Stimulated activated naive CD8-positive, alpha-beta T cell treated with anti-CD3 and anti-CD28 coated beads, Interleukin-15, Interleukin-2, amounts not matched to agents 100 ng/mL and 50 ng/mL, for 24 hours (primary cell): ENCODE measurements at regions not wholly inside any gene's neighbourhood (a gene's known extent, or its start where the extent isn't known, plus 50 kb on each side); places are given as distances from the start of the nearest gene placed in this dataset.

ENCODE experiments used
- H3K27ac Mint-ChIP-seq: one replicate; pipeline ENCODE4 v1.8.0; 2021; ENCODE audit warnings: mild to moderate bottlenecking, mixed read lengths
- H3K27me3 Mint-ChIP-seq: one replicate; pipeline ENCODE4 v1.8.0; 2021; ENCODE audit warnings: mixed read lengths
- H3K36me3 Mint-ChIP-seq: one replicate; pipeline ENCODE4 v1.8.0; 2021; ENCODE audit warnings: low read depth, mixed read lengths
- H3K4me1 Mint-ChIP-seq: one replicate; pipeline ENCODE4 v1.8.0; 2021; ENCODE audit warnings: low read depth, mixed read lengths
- H3K4me3 Mint-ChIP-seq: one replicate; pipeline ENCODE4 v1.8.0; 2021; ENCODE audit warnings: mild to moderate bottlenecking, mixed read lengths
- H3K9me3 Mint-ChIP-seq: one replicate; pipeline ENCODE4 v1.8.0; 2021; ENCODE audit warnings: mixed read lengths

DNA sequence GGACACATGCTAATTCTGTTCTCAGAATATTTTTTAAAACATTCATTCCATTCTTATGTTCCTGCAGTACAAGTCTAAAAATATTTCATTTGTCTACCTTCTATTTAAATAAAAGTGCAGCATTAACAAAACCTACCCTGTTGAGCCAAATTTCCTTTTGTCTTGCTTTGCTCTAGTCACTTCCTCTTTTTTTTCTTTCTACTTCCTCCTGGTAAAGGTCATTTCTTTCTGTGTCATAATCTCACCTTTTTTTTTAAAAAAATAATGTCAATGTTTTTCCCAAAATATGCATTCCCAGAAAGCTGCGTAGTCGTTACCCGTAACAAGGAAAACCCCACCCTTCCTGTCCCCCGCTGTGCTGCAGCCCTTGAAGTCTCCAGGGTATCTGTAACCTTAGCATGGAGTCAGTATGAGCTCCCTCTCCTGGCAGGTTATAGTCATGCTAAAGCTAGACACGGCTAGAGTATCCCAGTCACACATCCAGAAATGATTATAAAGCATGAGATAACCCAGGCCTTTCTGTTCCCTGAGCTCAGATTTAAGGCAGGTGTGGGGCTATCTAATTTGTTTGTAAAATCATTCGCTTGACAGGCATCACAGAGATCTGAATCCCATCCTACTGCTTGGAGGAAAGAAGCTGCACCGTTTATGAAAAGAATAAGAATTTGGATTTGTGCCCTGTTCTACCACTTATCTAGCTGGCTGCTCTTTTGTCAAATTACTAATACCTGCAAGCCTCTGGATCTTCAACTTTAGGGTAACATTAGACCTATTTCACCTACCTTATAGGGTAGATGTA lies 51.1 kb upstream of the EED start:
- Mint-ChIP-seq H3K36me3 (no peaks in the 10 kb centered on the region), H3K27ac (peak overlapping the region; percentile 67), H3K4me1 (peaks cover 30% of the 10 kb centered on the region), H3K4me3 (peak overlapping the region; percentile 67), H3K9me3 (no peaks in the 10 kb centered on the region), H3K27me3 (peaks cover 6% of the 10 kb centered on the region)

DNA sequence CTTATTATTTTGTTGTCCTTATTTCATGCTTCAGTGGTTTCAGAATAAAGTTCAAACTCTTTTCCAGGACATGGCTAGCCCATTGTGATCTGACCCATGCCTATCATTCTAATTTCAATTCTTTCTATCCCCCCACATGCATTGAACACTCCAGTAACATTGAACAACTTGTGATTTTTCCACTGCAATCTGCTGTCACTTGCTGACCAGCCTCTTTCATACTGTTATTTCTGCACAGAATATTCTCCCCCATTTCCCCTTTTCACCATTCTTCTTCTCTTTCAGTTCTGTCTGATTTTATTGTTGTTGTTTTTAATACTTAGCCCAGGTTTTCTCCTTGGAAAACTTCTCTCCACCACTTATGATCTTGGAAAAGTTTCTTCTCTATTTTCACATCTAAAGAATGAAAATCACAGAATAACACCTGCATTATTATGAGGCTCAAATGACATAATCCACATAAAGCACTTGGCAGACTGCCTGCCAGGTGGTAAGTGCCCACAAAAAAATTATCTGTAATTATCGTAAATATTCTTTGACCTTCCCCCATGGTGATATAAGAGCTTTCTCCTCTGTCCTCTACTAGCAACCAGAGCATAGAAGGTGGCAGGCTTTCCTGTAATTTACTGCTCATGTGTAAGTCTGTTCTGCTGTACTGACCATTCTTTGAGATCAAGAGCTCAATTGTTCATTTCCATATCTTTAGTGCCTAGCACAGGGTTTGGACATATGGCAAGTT lies 51.9 kb upstream of the EED start:
- Mint-ChIP-seq H3K4me1 (peaks cover 30% of the 10 kb centered on the region), H3K27me3 (peaks cover 6% of the 10 kb centered on the region), H3K36me3 (no peaks in the 10 kb centered on the region)

DNA sequence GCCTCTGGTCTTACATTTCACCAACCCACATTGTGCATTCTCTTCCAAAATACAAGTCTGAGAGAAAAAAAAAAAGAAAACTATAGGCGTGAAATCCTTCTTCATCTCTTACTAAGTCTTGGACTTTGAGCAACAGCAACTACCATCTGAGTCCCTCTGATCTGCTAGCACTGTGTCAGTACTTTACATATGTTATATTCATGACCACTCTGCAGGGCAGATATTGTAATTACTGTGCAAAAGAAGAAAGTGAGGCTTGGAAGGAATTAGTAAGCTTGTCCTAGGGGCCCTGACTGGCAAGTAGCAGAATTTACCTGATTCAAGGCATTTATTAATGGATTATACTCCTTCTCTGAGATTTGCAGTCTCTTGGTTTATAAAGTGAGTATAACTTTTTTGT lies 52.7 kb upstream of the EED start:
- no peak overlapping the region for H3K4me3 Mint-ChIP-seq
- H3K4me1 Mint-ChIP-seq: peaks cover 30% of the 10 kb centered on the region
- H3K36me3 Mint-ChIP-seq: no peaks in the 10 kb centered on the region
- H3K27ac Mint-ChIP-seq: no peak overlapping the region
- no peaks in the 10 kb centered on the region for H3K9me3 Mint-ChIP-seq
- H3K27me3 Mint-ChIP-seq: peaks cover 6% of the 10 kb centered on the region

More for the DNA sequence above, 51.9 kb upstream of the EED start:
- H3K4me3 Mint-ChIP-seq: peak overlapping the region; percentile 67
- H3K9me3 Mint-ChIP-seq: no peaks in the 10 kb centered on the region
- peak overlapping the region; percentile 67 for H3K27ac Mint-ChIP-seq

DNA sequence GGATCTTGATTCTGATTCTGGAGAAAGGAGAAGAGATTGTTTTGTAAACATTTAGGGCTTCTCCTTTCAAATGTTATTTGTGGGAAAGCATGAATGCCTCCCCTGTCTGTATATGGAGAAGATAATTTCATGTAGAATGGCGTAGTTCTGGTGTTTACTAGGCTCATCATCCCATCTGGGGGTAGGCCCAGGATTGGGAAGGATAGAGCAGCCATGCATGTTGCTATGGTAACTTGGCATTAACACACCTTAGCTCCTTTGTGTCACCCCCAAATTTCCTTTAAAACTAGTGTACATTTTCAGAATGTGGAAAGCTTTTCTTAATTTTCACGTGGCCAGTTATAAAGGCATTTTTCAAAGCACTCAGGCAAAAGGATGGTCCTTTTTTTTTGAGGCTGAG lies 57.5 kb upstream of the EED start:
- Mint-ChIP-seq H3K36me3 (no peaks in the 10 kb centered on the region), H3K9me3 (no peaks in the 10 kb centered on the region), H3K4me3 (no peak overlapping the region), H3K27me3 (no peaks in the 10 kb centered on the region), H3K4me1 (peaks cover 10% of the 10 kb centered on the region), H3K27ac (no peak overlapping the region)

DNA sequence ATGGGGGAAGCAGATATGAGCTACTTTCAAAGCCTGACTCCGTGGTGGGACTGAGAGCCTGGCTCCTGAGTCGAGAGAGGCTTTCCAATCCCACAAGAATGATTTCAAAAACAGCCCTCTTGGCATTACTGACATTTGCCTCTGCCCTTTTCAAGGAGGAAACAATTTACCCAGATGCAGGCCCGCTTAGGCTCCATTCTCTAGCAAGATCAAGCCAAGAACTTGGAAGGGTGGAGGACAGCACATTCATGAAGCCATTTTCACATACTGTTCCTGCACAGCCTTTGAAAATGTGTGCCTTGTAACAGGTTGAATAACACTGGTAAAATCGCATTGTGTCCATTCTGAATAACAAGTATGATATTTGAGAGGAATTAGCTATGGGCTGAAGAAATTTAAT lies 58.2 kb upstream of the EED start:
- Mint-ChIP-seq H3K27me3 (no peaks in the 10 kb centered on the region), H3K4me3 (no peak overlapping the region), H3K27ac (no peak overlapping the region), H3K36me3 (no peaks in the 10 kb centered on the region), H3K4me1 (peaks cover 5% of the 10 kb centered on the region), H3K9me3 (no peaks in the 10 kb centered on the region)

DNA sequence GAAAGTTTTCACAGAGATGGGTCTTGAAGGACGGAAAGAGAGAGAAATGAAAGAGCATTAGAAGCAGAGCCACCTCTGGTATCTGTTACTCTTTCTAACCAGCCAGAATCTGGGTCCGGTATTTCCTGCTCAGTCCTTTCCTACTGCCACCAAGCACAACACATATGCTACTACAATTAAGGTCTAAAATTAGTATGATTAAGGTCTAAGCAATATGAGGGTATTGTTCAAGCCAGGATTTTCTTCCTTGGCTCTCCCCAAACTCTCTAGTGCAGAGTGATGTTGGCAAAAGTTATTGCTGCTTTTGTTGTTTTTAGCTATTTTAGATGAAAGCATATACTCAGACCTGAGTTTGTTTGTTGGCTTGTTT lies 59.2 kb upstream of the EED start:
- H3K4me1 Mint-ChIP-seq: peaks cover 5% of the 10 kb centered on the region
- H3K27ac Mint-ChIP-seq: no peak overlapping the region
- H3K27me3 Mint-ChIP-seq: no peaks in the 10 kb centered on the region
- H3K4me3 Mint-ChIP-seq: no peak overlapping the region
- no peaks in the 10 kb centered on the region for H3K36me3 Mint-ChIP-seq
- H3K9me3 Mint-ChIP-seq: no peaks in the 10 kb centered on the region

DNA sequence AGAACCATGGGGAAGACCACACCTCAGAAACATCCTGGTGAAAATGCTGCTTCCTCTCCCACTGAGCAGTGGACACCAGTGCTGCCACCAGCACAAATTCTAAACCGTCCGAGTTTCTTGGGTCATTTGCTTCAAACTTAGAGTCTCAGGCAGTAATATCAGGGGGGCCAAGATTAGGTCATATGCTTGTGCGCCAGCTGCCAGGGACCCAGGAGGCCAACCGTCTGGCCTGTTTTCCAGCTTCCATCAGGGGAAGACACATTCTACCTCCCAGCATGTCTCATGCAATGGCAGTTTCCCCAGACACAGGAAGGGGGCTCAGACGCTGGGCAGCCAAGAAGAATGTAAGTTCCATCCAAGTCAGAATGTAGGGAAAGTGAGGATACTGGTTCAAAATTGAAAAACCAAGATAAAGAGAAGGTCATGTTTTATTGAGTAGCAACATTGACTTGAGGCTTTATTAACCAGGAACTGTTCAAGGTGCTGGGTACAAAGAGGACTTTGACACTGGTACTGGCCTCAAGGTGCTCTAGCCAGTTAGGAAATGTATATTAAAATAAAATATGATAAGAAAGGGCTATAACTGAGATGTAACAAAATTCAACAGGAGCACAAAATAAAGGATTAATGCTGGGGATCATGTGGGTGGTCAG lies 59.7 kb upstream of the EED start:
- Mint-ChIP-seq H3K4me1 (peaks cover 6% of the 10 kb centered on the region), H3K27me3 (no peaks in the 10 kb centered on the region), H3K27ac (peak overlapping the region; percentile 27), H3K36me3 (no peaks in the 10 kb centered on the region), H3K4me3 (no peak overlapping the region), H3K9me3 (no peaks in the 10 kb centered on the region)

DNA sequence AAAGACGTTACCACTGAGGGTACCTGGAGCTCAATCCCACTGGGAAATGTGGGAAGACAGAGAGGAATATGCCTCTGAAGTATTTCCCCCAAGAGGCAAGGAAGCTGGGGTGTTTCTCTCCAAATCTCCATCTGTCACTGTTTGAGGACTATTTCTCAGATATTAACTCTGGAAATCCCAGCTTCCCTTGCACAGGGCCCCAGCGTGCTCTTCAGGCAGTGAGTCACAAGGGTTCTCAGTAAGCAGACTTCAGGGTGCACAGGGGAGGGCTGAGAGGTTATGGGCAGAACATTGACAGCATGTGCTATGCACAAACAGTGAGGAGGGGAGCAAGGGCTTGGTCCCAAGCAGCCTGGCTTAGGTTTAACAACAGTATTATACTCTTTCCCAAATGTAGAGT lies 60.9 kb upstream of the EED start:
- no peak overlapping the region for H3K27ac Mint-ChIP-seq
- H3K27me3 Mint-ChIP-seq: no peaks in the 10 kb centered on the region
- no peaks in the 10 kb centered on the region for H3K36me3 Mint-ChIP-seq
- peaks cover 12% of the 10 kb centered on the region for H3K4me1 Mint-ChIP-seq
- no peaks in the 10 kb centered on the region for H3K9me3 Mint-ChIP-seq
- H3K4me3 Mint-ChIP-seq: no peak overlapping the region

DNA sequence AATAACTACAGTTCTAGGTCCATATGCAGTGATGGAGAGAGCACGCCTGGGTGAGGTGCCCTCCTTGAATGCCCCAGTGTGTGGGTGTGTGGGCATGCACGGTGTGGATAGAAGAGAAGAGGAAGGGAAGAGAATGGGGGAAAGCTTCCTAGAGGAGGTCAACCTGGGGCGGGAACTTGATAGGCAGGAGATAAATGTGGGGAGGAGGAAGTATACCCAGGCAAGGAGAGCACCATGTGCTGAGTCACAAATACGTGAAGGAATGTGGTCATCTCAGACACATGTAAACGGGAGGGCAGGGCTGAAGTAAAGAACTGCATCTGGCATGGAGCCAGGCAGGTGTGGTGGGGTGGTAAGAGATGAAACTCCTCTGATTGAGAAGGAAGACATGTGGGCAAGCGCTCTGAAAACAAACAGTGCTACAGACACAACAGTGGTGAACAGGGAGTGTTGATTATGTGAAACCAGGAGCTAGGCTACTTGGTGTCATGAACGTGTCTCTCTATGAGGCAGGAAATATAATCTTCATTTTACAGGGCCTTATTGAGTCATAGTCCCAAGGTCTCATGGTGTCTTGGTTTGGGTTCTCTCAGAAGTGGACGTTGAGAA lies 61.5 kb upstream of the EED start:
- Mint-ChIP-seq H3K27me3 (no peaks in the 10 kb centered on the region), H3K36me3 (no peaks in the 10 kb centered on the region), H3K27ac (no peak overlapping the region), H3K4me3 (no peak overlapping the region), H3K4me1 (peaks cover 18% of the 10 kb centered on the region), H3K9me3 (no peaks in the 10 kb centered on the region)

DNA sequence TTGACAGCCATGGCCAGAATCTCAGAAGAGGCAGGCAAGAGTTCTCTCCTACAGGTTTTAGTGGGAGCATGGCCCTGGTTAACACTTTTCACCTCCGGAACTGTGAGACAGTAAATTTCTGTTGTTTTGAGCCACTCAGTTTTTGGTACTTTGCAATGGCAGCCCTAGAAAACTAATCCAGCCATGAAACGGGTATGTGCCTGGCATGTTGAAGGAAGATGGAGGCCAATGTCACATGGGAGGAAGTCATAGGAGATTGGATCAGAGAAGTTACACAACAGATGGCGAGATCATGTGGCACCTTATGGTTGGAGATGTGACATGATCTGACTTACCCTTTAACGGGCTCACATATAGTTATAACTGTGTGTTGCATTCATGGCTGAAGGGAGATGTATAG lies 63.2 kb upstream of the EED start:
- H3K27me3 Mint-ChIP-seq: no peaks in the 10 kb centered on the region
- no peak overlapping the region for H3K27ac Mint-ChIP-seq
- H3K4me3 Mint-ChIP-seq: no peak overlapping the region
- H3K36me3 Mint-ChIP-seq: no peaks in the 10 kb centered on the region
- H3K4me1 Mint-ChIP-seq: peaks cover 33% of the 10 kb centered on the region
- no peaks in the 10 kb centered on the region for H3K9me3 Mint-ChIP-seq

DNA sequence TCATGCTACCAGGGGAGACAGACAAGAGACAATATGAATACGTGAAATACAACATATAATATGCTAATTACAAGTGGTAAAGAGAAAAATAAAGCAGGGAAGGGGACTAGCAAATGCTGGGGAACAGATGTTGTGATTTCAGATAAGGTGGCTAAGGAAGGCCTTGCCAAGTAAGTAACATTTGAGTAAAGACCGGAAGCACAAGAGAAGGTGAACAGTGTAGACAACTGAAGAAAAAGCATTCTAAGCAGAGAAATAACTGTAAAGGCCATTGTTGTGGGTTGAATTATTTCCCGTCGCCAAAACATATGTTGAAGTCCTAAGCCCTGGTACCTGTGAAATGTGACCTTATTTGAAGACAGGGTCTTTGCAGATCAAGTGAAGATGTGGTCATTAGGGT lies 63.7 kb upstream of the EED start:
- no peaks in the 10 kb centered on the region for H3K9me3 Mint-ChIP-seq
- H3K27ac Mint-ChIP-seq: no peak overlapping the region
- no peaks in the 10 kb centered on the region for H3K27me3 Mint-ChIP-seq
- no peaks in the 10 kb centered on the region for H3K36me3 Mint-ChIP-seq
- H3K4me1 Mint-ChIP-seq: peaks cover 38% of the 10 kb centered on the region
- H3K4me3 Mint-ChIP-seq: no peak overlapping the region

DNA sequence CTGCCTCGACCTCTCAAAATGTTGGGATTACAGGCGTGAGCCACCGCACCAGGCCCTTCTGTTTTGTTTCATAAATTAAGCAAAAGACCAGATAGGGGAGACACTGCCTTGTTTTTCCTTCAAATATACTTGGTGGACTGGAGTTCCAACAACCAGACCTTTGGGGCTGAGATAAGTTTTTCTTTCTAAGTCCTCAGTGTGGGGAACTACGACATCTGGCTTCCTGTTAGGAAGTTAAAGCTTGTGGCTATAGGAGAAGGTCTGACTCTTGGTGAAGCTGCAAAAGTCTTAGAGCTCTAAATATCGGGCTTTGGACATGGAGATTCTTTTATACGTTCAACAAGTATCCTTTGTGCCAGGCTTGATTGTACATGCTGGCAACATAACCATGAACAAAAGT lies 64.1 kb upstream of the EED start:
- Mint-ChIP-seq H3K4me1 (peaks cover 42% of the 10 kb centered on the region), H3K4me3 (no peak overlapping the region)

DNA sequence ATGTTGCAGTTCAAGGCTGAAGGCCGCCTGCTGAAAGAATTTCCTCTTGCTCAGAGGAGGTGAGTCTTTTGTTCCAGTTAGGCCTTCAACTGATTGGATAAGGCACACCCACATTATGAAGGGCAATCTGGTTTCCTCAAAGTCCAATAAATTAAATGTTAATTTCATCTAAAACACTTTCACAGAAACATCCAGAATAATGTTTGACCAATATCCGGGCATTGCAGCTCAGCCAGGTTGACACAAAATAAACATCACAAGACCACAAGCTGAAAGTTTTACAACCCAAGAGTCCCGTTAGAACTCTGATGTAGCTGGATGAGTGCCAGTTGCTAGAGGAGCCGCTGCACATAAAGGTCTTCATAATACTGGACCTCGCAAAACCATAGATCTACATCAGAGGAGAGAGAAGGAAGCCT lies 64.9 kb upstream of the EED start:
- peaks cover 47% of the 10 kb centered on the region for H3K4me1 Mint-ChIP-seq
- no peaks in the 10 kb centered on the region for H3K27me3 Mint-ChIP-seq
- no peak overlapping the region for H3K4me3 Mint-ChIP-seq
- H3K9me3 Mint-ChIP-seq: no peaks in the 10 kb centered on the region
- no peak overlapping the region for H3K27ac Mint-ChIP-seq
- no peaks in the 10 kb centered on the region for H3K36me3 Mint-ChIP-seq

More for the DNA sequence above, 64.1 kb upstream of the EED start:
- Mint-ChIP-seq H3K27ac (no peak overlapping the region), H3K9me3 (no peaks in the 10 kb centered on the region), H3K36me3 (no peaks in the 10 kb centered on the region), H3K27me3 (no peaks in the 10 kb centered on the region)

DNA sequence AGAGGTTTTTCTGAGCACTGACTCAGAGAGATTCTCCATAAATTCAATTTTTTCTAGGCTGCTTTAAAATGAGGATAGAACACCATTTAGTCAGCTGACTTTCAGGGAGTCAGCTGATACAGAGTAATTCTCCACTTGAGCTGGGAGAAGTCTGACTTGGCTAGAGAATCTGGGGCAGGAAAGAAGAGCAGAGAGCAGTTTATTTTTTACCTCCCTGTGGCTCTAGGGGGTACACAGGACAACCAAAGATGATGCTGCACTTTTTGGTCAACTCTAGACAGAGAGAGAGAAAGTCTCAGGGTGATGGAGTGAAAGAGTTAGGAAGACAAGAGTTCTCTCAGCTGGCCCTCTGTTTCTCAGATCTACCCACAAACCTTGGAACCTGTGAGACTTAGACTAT lies 67.3 kb upstream of the EED start:
- Mint-ChIP-seq H3K27ac (peak overlapping the region; percentile 85), H3K36me3 (no peaks in the 10 kb centered on the region), H3K9me3 (no peaks in the 10 kb centered on the region), H3K4me1 (peaks cover 47% of the 10 kb centered on the region), H3K4me3 (no peak overlapping the region), H3K27me3 (no peaks in the 10 kb centered on the region)
